GM18519 (cell line): ENCODE measurements at regions not wholly inside any gene's neighbourhood (a gene's known extent, or its start where the extent isn't known, plus 50 kb on each side); places are given as distances from the start of the nearest gene placed in this dataset.

Source experiments
- ATAC-seq: cut with Tn5 transposase; IDR thresholded peaks from one replicate; pipeline ENCODE4 v1.9.1; 2021; ENCODE audit warnings: mild to moderate bottlenecking, moderate library complexity; ENCODE audit not compliant: unreplicated experiment, low FRiP score

GRCh38 chr10:131777921-131778320, 122.9 kb upstream of the PPP2R2D start:
- no peak for ATAC-seq

GRCh38 chr10:131778385-131778784, 122.4 kb upstream of the PPP2R2D start:
- no peak for ATAC-seq

- no peak for ATAC-seq
Observed at GRCh38 chr10:131778842-131779241, 122.0 kb upstream of the PPP2R2D start.

- ATAC-seq: no peak
Observed at GRCh38 chr10:131779661-131780394, 121.0 kb upstream of the PPP2R2D start.

GRCh38 chr10:131781076-131781475, 119.7 kb upstream of the PPP2R2D start:
- ATAC-seq: no peak

GRCh38 chr10:131781791-131782190, 119.0 kb upstream of the PPP2R2D start:
- no peak for ATAC-seq

GRCh38 chr10:131784363-131785120, 116.3 kb upstream of the PPP2R2D start:
- ATAC-seq: no peak

- no peak for ATAC-seq
Observed at GRCh38 chr10:131785121-131785460, 115.7 kb upstream of the PPP2R2D start.

- no peak for ATAC-seq
Observed at GRCh38 chr10:131786756-131787605, 113.8 kb upstream of the PPP2R2D start.

- no peak for ATAC-seq
Observed at GRCh38 chr10:131787961-131788360, 112.8 kb upstream of the PPP2R2D start.

GRCh38 chr10:131788386-131788785, 112.4 kb upstream of the PPP2R2D start:
- no peak for ATAC-seq

GRCh38 chr10:131789516-131789915, 111.3 kb upstream of the PPP2R2D start:
- no peak for ATAC-seq

- no peak for ATAC-seq
Observed at GRCh38 chr10:131790021-131790420, 110.8 kb upstream of the PPP2R2D start.

GRCh38 chr10:131792011-131792651, 108.7 kb upstream of the PPP2R2D start:
- no peak for ATAC-seq

GRCh38 chr10:131792809-131793208, 108.0 kb upstream of the PPP2R2D start:
- ATAC-seq: no peak

GRCh38 chr10:131795761-131796160, 105.0 kb upstream of the PPP2R2D start:
- no peak for ATAC-seq

- no peak for ATAC-seq
Observed at GRCh38 chr10:131797626-131798025, 103.2 kb upstream of the PPP2R2D start.

GRCh38 chr10:131799429-131799828, 101.4 kb upstream of the PPP2R2D start:
- no peak for ATAC-seq

GRCh38 chr10:131802156-131802915, 98.5 kb upstream of the PPP2R2D start:
- ATAC-seq: no peak

GRCh38 chr10:131802996-131803395, 97.8 kb upstream of the PPP2R2D start:
- ATAC-seq: no peak
